ENCODE measurements at regions not wholly inside any gene's neighbourhood (a gene's known extent, or its start where the extent isn't known, plus 50 kb on each side); places are given as distances from the start of the nearest gene placed in this dataset.

DNA sequence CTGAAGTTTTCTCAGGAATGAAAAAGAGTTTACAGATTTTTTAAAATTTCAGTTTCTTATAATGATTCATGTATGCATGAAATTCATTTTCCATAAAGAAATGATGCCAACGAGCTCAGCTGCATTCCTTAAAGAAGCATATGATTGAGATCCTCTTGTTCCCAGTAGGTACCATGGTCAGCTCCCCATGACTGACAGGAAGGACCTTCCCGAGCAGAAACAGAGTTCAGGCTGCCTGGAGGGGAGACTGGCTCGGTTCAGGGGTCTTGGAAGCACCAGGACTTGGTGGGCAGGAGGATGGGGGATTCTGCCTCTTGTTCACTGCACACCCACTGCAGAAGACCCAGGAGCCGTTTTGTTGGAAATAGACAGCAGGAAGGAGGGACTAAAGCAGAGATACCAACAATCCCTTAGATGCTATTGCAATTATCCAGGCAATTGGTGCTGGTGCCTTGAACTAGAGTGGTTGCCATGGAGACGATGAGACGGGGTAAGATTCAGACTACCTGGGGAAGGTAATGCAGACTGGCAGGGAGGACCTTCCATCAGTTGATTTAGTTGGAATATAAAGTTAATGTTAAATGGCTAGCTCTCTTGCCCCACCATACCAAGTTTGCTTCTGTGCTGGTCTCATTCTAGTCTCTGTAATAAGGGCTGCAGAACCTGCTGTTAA lies 447.8 kb downstream of the MTRR start:
- no peak for DNase-seq (ENCODE audit: low read depth, low spot score)

DNA sequence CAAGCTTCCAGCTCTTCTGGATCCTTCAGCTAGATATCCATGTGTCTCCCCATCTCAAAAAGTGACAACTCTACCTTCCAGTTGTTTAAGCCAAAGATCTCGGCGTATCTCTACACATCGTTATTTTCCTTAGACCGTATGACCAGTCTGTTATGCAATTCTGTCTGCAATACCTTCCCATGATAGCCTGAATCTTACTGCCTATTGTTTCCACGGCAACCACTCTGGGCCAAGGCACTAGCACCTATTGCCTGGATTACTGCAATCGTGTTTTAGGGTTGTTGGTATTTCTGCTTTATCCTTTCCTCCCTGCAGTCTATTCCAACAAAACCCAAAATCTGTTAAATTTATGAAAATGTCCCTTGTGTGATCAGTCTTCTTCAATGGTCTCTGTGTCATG lies 448.4 kb downstream of the MTRR start:
- intact Hi-C loops (cut with micrococcal nuclease), result no loop called here

More for the DNA sequence above, 447.8 kb downstream of the MTRR start:
- no peaks in the 10 kb centered on the region for H3K4me1 ChIP-seq (ENCODE audit: control insufficient read depth in 1 of 2, insufficient read depth in 2 of 2, low read length in 2 of 2)
- no peak overlapping the region for H3K9ac ChIP-seq (ENCODE audit: low read length)
- ChIA-PET CTCF (no interaction called here), POLR2A (no interaction called here), RAD21 (ENCODE audit: low non-redundant PET in 1 of 2, low total read pairs in 2 of 2, uncharacterized antibody in 2 of 2, unreplicated experiment in 2 of 2) (no interaction called here)
- no peak overlapping the region for H3K4me3 ChIP-seq (replicated peaks in 1 of 2; ENCODE audit: low read depth in 1 of 2, low read length in 2 of 2)
- H3K27me3 ChIP-seq (ENCODE audit: insufficient read depth, low read length), result no peaks in the 10 kb centered on the region
- no peaks in the 10 kb centered on the region for H3K9me2 ChIP-seq (ENCODE audit: insufficient read depth)
- H4K20me1 ChIP-seq (ENCODE audit: insufficient read depth), result no peaks in the 10 kb centered on the region
- H3K36me3 ChIP-seq (ENCODE audit: control insufficient read depth in 1 of 2, insufficient read depth in 2 of 2, low read length in 2 of 2), result no peaks in the 10 kb centered on the region
- TF ChIP-seq CBX3 (IDR thresholded peaks at IDR 0.05; ENCODE audit: low read depth) (no peak), EGR1 (IDR thresholded peaks at IDR 0.05; ENCODE audit: low read depth) (no peak), CEBPB (IDR thresholded peaks at IDR 0.05; ENCODE audit: low read depth) (no peak), TCF7L2 (IDR thresholded peaks at IDR 0.05; ENCODE audit: borderline replicate concordance, extremely low read depth, insufficient read depth, insufficient read length) (no peak), POLR2AphosphoS5 (IDR thresholded peaks at IDR 0.05; ENCODE audit: low read depth, low read length) (no peak)
- TF ChIP-seq, protein P1, sequence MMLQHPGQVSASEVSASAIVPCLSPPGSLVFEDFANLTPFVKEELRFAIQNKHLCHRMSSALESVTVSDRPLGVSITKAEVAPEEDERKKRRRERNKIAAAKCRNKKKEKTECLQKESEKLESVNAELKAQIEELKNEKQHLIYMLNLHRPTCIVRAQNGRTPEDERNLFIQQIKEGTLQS (IDR thresholded peaks at IDR 0.05), result no peak
- H3K9me3 ChIP-seq (ENCODE audit: control insufficient read depth in 1 of 2, insufficient read depth in 1 of 2, low read depth in 1 of 2, low read length in 2 of 2), result peaks cover 9 to 23% of the 10 kb centered on the region in 2 experiments; a peak in 3 of 4 replicates
- no peak overlapping the region for H3K27ac ChIP-seq (ENCODE audit: low read depth, low read length)
- no peak for ATAC-seq
- no peak overlapping the region for H3K4me2 ChIP-seq (ENCODE audit: low read length)
- intact Hi-C loops (cut with micrococcal nuclease), result no loop called here
- no peak overlapping the region for H2AFZ ChIP-seq (ENCODE audit: low read depth, low read length, poor library complexity, severe bottlenecking)
- no TSS peak for BruUV-seq (replicated peaks)
- H3K79me2 ChIP-seq (ENCODE audit: insufficient read depth, low read length), result no peaks in the 10 kb centered on the region

More for the DNA sequence above, 448.4 kb downstream of the MTRR start:
- H3K79me2 ChIP-seq (ENCODE audit: insufficient read depth, low read length), result no peaks in the 10 kb centered on the region
- ATAC-seq, result no peak
- H3K4me1 ChIP-seq (ENCODE audit: control insufficient read depth in 1 of 2, insufficient read depth in 2 of 2, low read length in 2 of 2), result no peaks in the 10 kb centered on the region
- no peak for TF ChIP-seq SP1 (IDR thresholded peaks at IDR 0.05; ENCODE audit: low read depth)
- no peak for TF ChIP-seq YY1 (IDR thresholded peaks at IDR 0.05; ENCODE audit: extremely low read depth, insufficient replicate concordance, low read depth, low read length)
- TF ChIP-seq ZFX (IDR thresholded peaks at IDR 0.05), result no peak
- no peak for TF ChIP-seq JUND (IDR thresholded peaks at IDR 0.05)
- no peak for TF ChIP-seq EGR1 (IDR thresholded peaks at IDR 0.05; ENCODE audit: low read depth)
- TF ChIP-seq, protein P2, sequence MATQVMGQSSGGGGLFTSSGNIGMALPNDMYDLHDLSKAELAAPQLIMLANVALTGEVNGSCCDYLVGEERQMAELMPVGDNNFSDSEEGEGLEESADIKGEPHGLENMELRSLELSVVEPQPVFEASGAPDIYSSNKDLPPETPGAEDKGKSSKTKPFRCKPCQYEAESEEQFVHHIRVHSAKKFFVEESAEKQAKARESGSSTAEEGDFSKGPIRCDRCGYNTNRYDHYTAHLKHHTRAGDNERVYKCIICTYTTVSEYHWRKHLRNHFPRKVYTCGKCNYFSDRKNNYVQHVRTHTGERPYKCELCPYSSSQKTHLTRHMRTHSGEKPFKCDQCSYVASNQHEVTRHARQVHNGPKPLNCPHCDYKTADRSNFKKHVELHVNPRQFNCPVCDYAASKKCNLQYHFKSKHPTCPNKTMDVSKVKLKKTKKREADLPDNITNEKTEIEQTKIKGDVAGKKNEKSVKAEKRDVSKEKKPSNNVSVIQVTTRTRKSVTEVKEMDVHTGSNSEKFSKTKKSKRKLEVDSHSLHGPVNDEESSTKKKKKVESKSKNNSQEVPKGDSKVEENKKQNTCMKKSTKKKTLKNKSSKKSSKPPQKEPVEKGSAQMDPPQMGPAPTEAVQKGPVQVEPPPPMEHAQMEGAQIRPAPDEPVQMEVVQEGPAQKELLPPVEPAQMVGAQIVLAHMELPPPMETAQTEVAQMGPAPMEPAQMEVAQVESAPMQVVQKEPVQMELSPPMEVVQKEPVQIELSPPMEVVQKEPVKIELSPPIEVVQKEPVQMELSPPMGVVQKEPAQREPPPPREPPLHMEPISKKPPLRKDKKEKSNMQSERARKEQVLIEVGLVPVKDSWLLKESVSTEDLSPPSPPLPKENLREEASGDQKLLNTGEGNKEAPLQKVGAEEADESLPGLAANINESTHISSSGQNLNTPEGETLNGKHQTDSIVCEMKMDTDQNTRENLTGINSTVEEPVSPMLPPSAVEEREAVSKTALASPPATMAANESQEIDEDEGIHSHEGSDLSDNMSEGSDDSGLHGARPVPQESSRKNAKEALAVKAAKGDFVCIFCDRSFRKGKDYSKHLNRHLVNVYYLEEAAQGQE (IDR thresholded peaks at IDR 0.05; ENCODE audit: low read depth), result no peak
- no peak for TF ChIP-seq CBX3 (IDR thresholded peaks at IDR 0.05; ENCODE audit: low read depth)
- TF ChIP-seq CEBPB (IDR thresholded peaks at IDR 0.05; ENCODE audit: low read depth), result no peak
- no peak for TF ChIP-seq SRF (IDR thresholded peaks at IDR 0.05; ENCODE audit: low read depth)
- H4K20me1 ChIP-seq (ENCODE audit: insufficient read depth), result no peaks in the 10 kb centered on the region
- no peak overlapping the region for H3K27ac ChIP-seq (ENCODE audit: low read depth, low read length)
- BruUV-seq (replicated peaks), result no TSS peak
- POLR2A ChIA-PET, result no interaction called here
- RAD21 ChIA-PET (ENCODE audit: low non-redundant PET in 1 of 2, low total read pairs in 2 of 2, uncharacterized antibody in 2 of 2, unreplicated experiment in 2 of 2), result no interaction called here
- H3K9me3 ChIP-seq (ENCODE audit: control insufficient read depth in 1 of 2, insufficient read depth in 1 of 2, low read depth in 1 of 2, low read length in 2 of 2), result peaks cover 9 to 27% of the 10 kb centered on the region in 2 experiments; a peak in 2 of 4 replicates
- H3K27me3 ChIP-seq (ENCODE audit: insufficient read depth, low read length), result no peaks in the 10 kb centered on the region
- no peak overlapping the region for H3K4me2 ChIP-seq (ENCODE audit: low read length)
- no peak overlapping the region for H3K9ac ChIP-seq (ENCODE audit: low read length)
- no peak for DNase-seq (ENCODE audit: low read depth, low spot score)
- H2AFZ ChIP-seq (ENCODE audit: low read depth, low read length, poor library complexity, severe bottlenecking), result no peak overlapping the region
- no peaks in the 10 kb centered on the region for H3K36me3 ChIP-seq (ENCODE audit: control insufficient read depth in 1 of 2, insufficient read depth in 2 of 2, low read length in 2 of 2)
- CTCF ChIA-PET, result no interaction called here
- H3K9me2 ChIP-seq (ENCODE audit: insufficient read depth), result no peaks in the 10 kb centered on the region
- H3K4me3 ChIP-seq (replicated peaks in 1 of 2; ENCODE audit: low read depth in 1 of 2, low read length in 2 of 2), result no peak overlapping the region
